ENCODE measurements at regions not wholly inside any gene's neighbourhood (a gene's known extent, or its start where the extent isn't known, plus 50 kb on each side); places are given as distances from the start of the nearest gene placed in this dataset.

DNA sequence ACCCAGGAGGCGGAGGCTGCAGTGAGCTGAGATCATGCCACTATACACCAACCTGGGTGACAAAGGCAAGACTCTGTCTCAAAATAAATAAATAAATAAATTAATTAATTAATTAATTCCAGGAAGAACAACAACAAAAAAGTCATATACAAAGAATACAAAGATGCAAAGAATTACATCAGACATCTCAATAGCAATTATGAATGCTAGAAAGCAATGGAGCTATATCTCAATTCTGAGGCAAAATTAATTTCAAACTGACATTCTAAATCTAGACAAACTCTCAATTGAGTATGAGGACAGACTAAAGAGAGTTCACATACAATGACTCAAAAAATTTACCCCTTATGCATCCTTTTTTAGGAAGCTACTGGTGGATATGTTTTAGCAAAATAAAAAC lies 69.6 kb upstream of the CTNNB1 start:
- Histone ChIP-seq H4K20me1 (ENCODE audit: insufficient read depth, low read length) (no peaks in the 10 kb centered on the region), H3K27ac (ENCODE audit: low read depth, low read length, poor library complexity, severe bottlenecking) (no peak overlapping the region), H3K9me2 (ENCODE audit: insufficient read depth, low read length) (no peaks in the 10 kb centered on the region), H3K9me3 (ENCODE audit: low read length) (no peaks in the 10 kb centered on the region), H3K4me2 (ENCODE audit: low read length) (no peak overlapping the region), H3K36me3 (ENCODE audit: insufficient read depth, low read length) (no peaks in the 10 kb centered on the region), H3K4me1 (ENCODE audit: insufficient read depth, low read length, poor library complexity, severe bottlenecking) (no peaks in the 10 kb centered on the region), H3K79me2 (ENCODE audit: insufficient read depth, low read depth, low read length) (no peaks in the 10 kb centered on the region), H2AFZ (ENCODE audit: low read length) (no peak overlapping the region), H3K4me3 (ENCODE audit: low read depth, low read length, poor library complexity, severe bottlenecking) (no peak overlapping the region)
- POLR2A ChIA-PET, result interaction anchor here (0.8 kb wide), 1 partner anchor 659 kb away, joined by 3 read pairs; no protein-coding TSS in a partner anchor
- intact Hi-C loops (cut with micrococcal nuclease; ENCODE audit: unreplicated experiment), result no loop called here
- CTCF ChIA-PET (ENCODE audit: unreplicated experiment), result no interaction called here
- TF ChIP-seq EZH2phosphoT487 (IDR thresholded peaks at IDR 0.05; ENCODE audit: borderline replicate concordance, low read depth, low read length), result no peak
- TF ChIP-seq CTCF (conservative IDR thresholded peaks at IDR 0.05; ENCODE audit: low read length), result no peak
- no TSS peak for BruUV-seq (replicated peaks)
- DNase-seq (ENCODE audit: low spot score), result no peak

GRCh38 chr3:41131224-41131623 lies 68.1 kb upstream of the CTNNB1 start:
- Histone ChIP-seq H4K20me1 (ENCODE audit: insufficient read depth, low read length) (no peaks in the 10 kb centered on the region), H3K4me1 (ENCODE audit: insufficient read depth, low read length, poor library complexity, severe bottlenecking) (no peaks in the 10 kb centered on the region), H3K4me3 (ENCODE audit: low read depth, low read length, poor library complexity, severe bottlenecking) (no peak overlapping the region), H3K4me2 (ENCODE audit: low read length) (no peak overlapping the region), H3K36me3 (ENCODE audit: insufficient read depth, low read length) (no peaks in the 10 kb centered on the region), H3K27ac (ENCODE audit: low read depth, low read length, poor library complexity, severe bottlenecking) (no peak overlapping the region), H3K79me2 (ENCODE audit: insufficient read depth, low read depth, low read length) (no peaks in the 10 kb centered on the region), H3K9me3 (ENCODE audit: low read length) (no peaks in the 10 kb centered on the region), H2AFZ (ENCODE audit: low read length) (no peak overlapping the region), H3K9me2 (ENCODE audit: insufficient read depth, low read length) (no peaks in the 10 kb centered on the region)
- DNase-seq (ENCODE audit: low spot score), result no peak
- TF ChIP-seq CTCF (conservative IDR thresholded peaks at IDR 0.05; ENCODE audit: low read length) (no peak), EZH2phosphoT487 (IDR thresholded peaks at IDR 0.05; ENCODE audit: borderline replicate concordance, low read depth, low read length) (no peak)
- CTCF ChIA-PET (ENCODE audit: unreplicated experiment), result no interaction called here
- BruUV-seq (replicated peaks), result no TSS peak
- POLR2A ChIA-PET, result no interaction called here
- intact Hi-C loops (cut with micrococcal nuclease; ENCODE audit: unreplicated experiment), result no loop called here

GRCh38 chr3:41137686-41138111 lies 61.6 kb upstream of the CTNNB1 start:
- Histone ChIP-seq H3K79me2 (ENCODE audit: insufficient read depth, low read depth, low read length) (no peaks in the 10 kb centered on the region), H3K4me1 (ENCODE audit: insufficient read depth, low read length, poor library complexity, severe bottlenecking) (no peaks in the 10 kb centered on the region), H4K20me1 (ENCODE audit: insufficient read depth, low read length) (no peaks in the 10 kb centered on the region), H3K4me2 (ENCODE audit: low read length) (no peak overlapping the region), H3K4me3 (ENCODE audit: low read depth, low read length, poor library complexity, severe bottlenecking) (no peak overlapping the region), H3K27ac (ENCODE audit: low read depth, low read length, poor library complexity, severe bottlenecking) (no peak overlapping the region), H3K9me3 (ENCODE audit: low read length) (no peaks in the 10 kb centered on the region), H3K9me2 (ENCODE audit: insufficient read depth, low read length) (no peaks in the 10 kb centered on the region), H2AFZ (ENCODE audit: low read length) (no peak overlapping the region), H3K36me3 (ENCODE audit: insufficient read depth, low read length) (no peaks in the 10 kb centered on the region)
- TF ChIP-seq EZH2phosphoT487 (IDR thresholded peaks at IDR 0.05; ENCODE audit: borderline replicate concordance, low read depth, low read length) (no peak), CTCF (conservative IDR thresholded peaks at IDR 0.05; ENCODE audit: low read length) (no peak)
- CTCF ChIA-PET (ENCODE audit: unreplicated experiment), result no interaction called here
- no TSS peak for BruUV-seq (replicated peaks)
- DNase-seq (ENCODE audit: low spot score), result no peak
- POLR2A ChIA-PET, result no interaction called here
- intact Hi-C loops (cut with micrococcal nuclease; ENCODE audit: unreplicated experiment), result no loop called here

Data from OCI-LY7 (cell line).